H9 (cell line): ENCODE measurements at regions not wholly inside any gene's neighbourhood (a gene's known extent, or its start where the extent isn't known, plus 50 kb on each side); places are given as distances from the start of the nearest gene placed in this dataset.

Experiments
- DNase-seq: peaks from one replicate; pipeline ENCODE4 v3.0.0-alpha.2; 2017
- H2AFZ ChIP-seq: one replicate; pipeline ENCODE4 v1.6.1; 2013; ENCODE audit warnings: mild to moderate bottlenecking, low read length, control low read depth, moderate library complexity
- H2AK5ac ChIP-seq: 2 replicates; pipeline ENCODE4 v1.6.1; 2013; ENCODE audit warnings: low read length, control low read depth, mixed read lengths; ENCODE audit not compliant: insufficient read length
- H2BK120ac ChIP-seq: one replicate; pipeline ENCODE4 v1.6.1; 2013; ENCODE audit warnings: low read depth, mild to moderate bottlenecking, low read length, control low read depth, inconsistent platforms; ENCODE audit not compliant: poor library complexity, severe bottlenecking
- H2BK12ac ChIP-seq: 2 replicates; pipeline ENCODE4 v1.6.1; 2013; ENCODE audit warnings: low read length, control low read depth, mixed read lengths, low read depth; ENCODE audit not compliant: insufficient read length
- H2BK15ac ChIP-seq: 2 replicates; pipeline ENCODE4 v1.6.1; 2013; ENCODE audit warnings: low read depth, low read length, control low read depth
- H2BK20ac ChIP-seq: one replicate; pipeline ENCODE4 v1.6.1; 2013; ENCODE audit warnings: low read depth, mild to moderate bottlenecking, low read length, control low read depth, inconsistent platforms; ENCODE audit not compliant: poor library complexity, severe bottlenecking
- H2BK5ac ChIP-seq: 2 replicates; pipeline ENCODE4 v1.6.1; 2013; ENCODE audit warnings: low read length, control low read depth, mixed read lengths; ENCODE audit not compliant: insufficient read length
- H3K14ac ChIP-seq: 2 replicates; pipeline ENCODE4 v1.6.1; 2013; ENCODE audit warnings: low read length, control low read depth; ENCODE audit not compliant: insufficient read depth
- H3K18ac ChIP-seq: 2 replicates; pipeline ENCODE4 v1.6.1; 2013; ENCODE audit warnings: low read depth, mild to moderate bottlenecking, mixed read lengths, low read length, control low read depth; ENCODE audit not compliant: insufficient read length
- H3K23ac ChIP-seq: 2 replicates; pipeline ENCODE4 v1.6.1; 2013; ENCODE audit warnings: low read length, control low read depth, mixed read lengths, low read depth; ENCODE audit not compliant: insufficient read length
- H3K23me2 ChIP-seq: 2 replicates; pipeline ENCODE4 v1.6.1; 2013; ENCODE audit warnings: low read depth, mild to moderate bottlenecking, mixed read lengths, low read length, control low read depth; ENCODE audit not compliant: insufficient read length, poor library complexity, severe bottlenecking
- H3K27ac ChIP-seq: 2 replicates; pipeline ENCODE4 v1.5.1; 2013; ENCODE audit warnings: low read length, control low read depth, mixed read lengths, low read depth; ENCODE audit not compliant: insufficient read length
- H3K27me3 ChIP-seq: 2 replicates; pipeline ENCODE4 v1.6.1; 2013; ENCODE audit warnings: low read length, control low read depth, inconsistent platforms; ENCODE audit not compliant: insufficient read depth
- H3K4ac ChIP-seq: 2 replicates; pipeline ENCODE4 v1.6.1; 2013; ENCODE audit warnings: low read depth, mild to moderate bottlenecking, control low read depth, inconsistent platforms, low read length, moderate library complexity
- H3K4me1 ChIP-seq: 2 replicates; pipeline ENCODE4 v1.6.1; 2013; ENCODE audit warnings: low read length, control low read depth, inconsistent platforms; ENCODE audit not compliant: insufficient read depth
- H3K4me2 ChIP-seq: 2 replicates; pipeline ENCODE4 v1.6.1; 2013; ENCODE audit warnings: low read length, control low read depth, mixed read lengths; ENCODE audit not compliant: insufficient read length, insufficient read depth
- H3K56ac ChIP-seq: 2 replicates; pipeline ENCODE4 v1.6.1; 2013; ENCODE audit warnings: low read depth, mild to moderate bottlenecking, mixed read lengths, low read length, control low read depth; ENCODE audit not compliant: insufficient read length
- H3K79me1 ChIP-seq: 2 replicates; pipeline ENCODE4 v1.6.1; 2013; ENCODE audit warnings: low read depth, mild to moderate bottlenecking, moderate library complexity, low read length, control low read depth, inconsistent platforms; ENCODE audit not compliant: insufficient read depth, poor library complexity, severe bottlenecking
- H3K79me2 ChIP-seq: 2 replicates; pipeline ENCODE4 v1.6.1; 2013; ENCODE audit warnings: low read length, control low read depth, inconsistent platforms; ENCODE audit not compliant: insufficient read depth
- H3K9ac ChIP-seq: 2 replicates; pipeline ENCODE4 v1.6.1; 2013; ENCODE audit warnings: low read length, control low read depth, mixed read lengths; ENCODE audit not compliant: insufficient read length; ENCODE audit errors: extremely low read depth
- H3K9me3 ChIP-seq: one replicate; pipeline ENCODE4 v1.6.1; 2013; ENCODE audit warnings: low read depth, low read length, inconsistent platforms; ENCODE audit not compliant: control insufficient read depth
- H3T11ph ChIP-seq: one replicate; pipeline ENCODE4 v1.6.1; 2013; ENCODE audit warnings: mild to moderate bottlenecking, low read length, control low read depth, inconsistent platforms
- H4K20me1 ChIP-seq: one replicate; pipeline ENCODE4 v1.6.1; 2013; ENCODE audit not compliant: control insufficient read depth, insufficient read length, insufficient read depth
- H4K5ac ChIP-seq: 2 replicates; pipeline ENCODE4 v1.6.1; 2013; ENCODE audit warnings: low read depth, mild to moderate bottlenecking, mixed read lengths, low read length, control low read depth; ENCODE audit not compliant: insufficient read length
- H4K8ac ChIP-seq: replicated peaks from 2 replicates; pipeline ENCODE4 v1.6.1; 2013; ENCODE audit warnings: low read length, control low read depth, mixed read lengths, low read depth; ENCODE audit not compliant: insufficient read length
- H4K91ac ChIP-seq: 2 replicates; pipeline ENCODE4 v1.6.1; 2013; ENCODE audit warnings: low read depth, mild to moderate bottlenecking, moderate library complexity, mixed read lengths, low read length, control low read depth; ENCODE audit not compliant: insufficient read length
- H3K27ac Mint-ChIP-seq, 3 experiments: 2 replicates in 2 of 3; 3 replicates in 1 of 3; pipeline ENCODE4 v1.8.0; 2020 to 2021; ENCODE audit warnings: mixed read lengths in 3 of 3, mild to moderate bottlenecking in 1 of 3, moderate library complexity in 1 of 3
- H3K27me3 Mint-ChIP-seq: 2 replicates; pipeline ENCODE4 v1.8.0; 2021; ENCODE audit warnings: low read depth, mild to moderate bottlenecking, moderate library complexity, mixed read lengths
- H3K36me3 Mint-ChIP-seq, 3 experiments: 2 replicates in 2 of 3; 3 replicates in 1 of 3; pipeline ENCODE4 v1.8.0; 2020 to 2021; ENCODE audit warnings: low read depth in 3 of 3, mixed read lengths in 3 of 3; ENCODE audit not compliant: insufficient read depth in 1 of 3
- H3K4me1 Mint-ChIP-seq, 2 experiments: 2 replicates each; pipeline ENCODE4 v1.8.0; 2020; ENCODE audit warnings: mixed read lengths in 2 of 2
- H3K4me3 Mint-ChIP-seq, 2 experiments: 2 replicates in 1 of 2; 3 replicates in 1 of 2; pipeline ENCODE4 v1.8.0; 2020 to 2021; ENCODE audit warnings: mild to moderate bottlenecking in 2 of 2, mixed read lengths in 2 of 2, moderate library complexity in 1 of 2
- H3K9me3 Mint-ChIP-seq, 2 experiments: 2 replicates in 1 of 2; 3 replicates in 1 of 2; pipeline ENCODE4 v1.8.0; 2020; ENCODE audit warnings: mild to moderate bottlenecking in 2 of 2, mixed read lengths in 2 of 2, moderate library complexity in 1 of 2
- CTCF ChIP-seq: fragments of 200-600 bp; sonication (generic); conservative IDR thresholded peaks from 3 replicates; pipeline ENCODE4 v1.8.0; 2021; ENCODE audit warnings: antibody characterized with exemption, mild to moderate bottlenecking
- WGBS: extraction: QIAGEN DNeasy Blood & Tissue Kit; methylation state at CpG from one replicate; pipeline ENCODE4 v1.1.7; 2013; ENCODE audit warnings: missing lambda C conversion rate, low lambda C conversion rate, mixed read lengths; ENCODE audit not compliant: insufficient read length; ENCODE audit errors: extremely low coverage; 5-methylcytosine and 5-hydroxymethylcytosine counted together

GRCh38 chr14:51807356-51807755 lies 53.1 kb upstream of the GNG2 start:
- no peak overlapping the region for H4K5ac ChIP-seq
- no peaks in the 10 kb centered on the region for H3K27me3 ChIP-seq
- no peak overlapping the region for H3K56ac ChIP-seq
- no peaks in the 10 kb centered on the region for H3K79me2 ChIP-seq
- H3K23me2 ChIP-seq = no peaks in the 10 kb centered on the region
- no peak overlapping the region for H3K4ac ChIP-seq
- no peaks in the 10 kb centered on the region for H3K79me1 ChIP-seq
- no CpG with 5 or more reads among the region's 6 CpGs for WGBS
- H4K20me1 ChIP-seq = no peaks in the 10 kb centered on the region
- H3K9me3 ChIP-seq = no peaks in the 10 kb centered on the region
- H2BK5ac ChIP-seq = no peak overlapping the region
- no peak overlapping the region for H3K18ac ChIP-seq
- no peak overlapping the region for H3K9ac ChIP-seq
- H4K91ac ChIP-seq = no peak overlapping the region
- H3K27ac ChIP-seq = no peak overlapping the region
- H4K8ac ChIP-seq = no peak overlapping the region
- no peak overlapping the region for H2BK12ac ChIP-seq
- no peak overlapping the region for H3K4me2 ChIP-seq
- H2BK120ac ChIP-seq = no peak overlapping the region
- Mint-ChIP-seq H3K36me3 (peaks cover 0 to 8% (median 5%) of the 10 kb centered on the region in 3 experiments; a peak in 3 of 7 replicates), H3K4me3 (no peak overlapping the region), H3K27me3 (peaks cover 4% of the 10 kb centered on the region), H3K27ac (no peak overlapping the region), H3K4me1 (no peaks in the 10 kb centered on the region), H3K9me3 (peaks cover 9 to 13% of the 10 kb centered on the region in 2 experiments)
- no peak overlapping the region for H2AK5ac ChIP-seq
- H3K23ac ChIP-seq = no peak overlapping the region
- no peak overlapping the region for H2BK20ac ChIP-seq
- H2AFZ ChIP-seq = no peak overlapping the region
- no peak for DNase-seq
- TF ChIP-seq CTCF = no peak
- H3K14ac ChIP-seq = no peak overlapping the region
- H3T11ph ChIP-seq = no peak overlapping the region
- no peak overlapping the region for H2BK15ac ChIP-seq
- no peaks in the 10 kb centered on the region for H3K4me1 ChIP-seq
